Keratinocyte (primary cell): ENCODE measurements at regions not wholly inside any gene's neighbourhood (a gene's known extent, or its start where the extent isn't known, plus 50 kb on each side); places are given as distances from the start of the nearest gene placed in this dataset.

Experiments
- DNase-seq: peaks from one replicate; pipeline ENCODE4 v3.0.0-alpha.2; 2011; ENCODE audit warnings: low read depth, missing footprints, low spot score
- FAIRE-seq: peaks from 2 replicates; lab custom pipeline; 2011; peaks lifted over from hg19 to GRCh38; lab: Jason Lieb, UNC
- H2AFZ ChIP-seq: 2 replicates; pipeline ENCODE4 v1.6.0; 2012; ENCODE audit warnings: low read length, control low read depth, inconsistent platforms; ENCODE audit not compliant: control insufficient read depth
- H3K27ac ChIP-seq: 2 replicates; pipeline ENCODE4 v1.5.1; 2011; ENCODE audit warnings: low read length; ENCODE audit not compliant: control insufficient read depth, insufficient read depth
- H3K27me3 ChIP-seq: 3 replicates; pipeline ENCODE4 v1.6.0; 2011; ENCODE audit warnings: low read length; ENCODE audit not compliant: control insufficient read depth, insufficient read depth; ENCODE audit errors: extremely low read depth
- H3K36me3 ChIP-seq, 2 experiments: 2 replicates in 1 of 2; 3 replicates in 1 of 2; pipeline ENCODE4 v1.5.1; 2011; ENCODE audit warnings: low read length in 2 of 2, mild to moderate bottlenecking in 1 of 2; ENCODE audit not compliant: control insufficient read depth in 2 of 2, insufficient read depth in 2 of 2; ENCODE audit errors: extremely low read depth in 1 of 2
- H3K4me1 ChIP-seq: 3 replicates; pipeline ENCODE4 v1.5.1; 2011; ENCODE audit warnings: low read length; ENCODE audit not compliant: control insufficient read depth, insufficient read depth; ENCODE audit errors: extremely low read depth
- H3K4me2 ChIP-seq: 3 replicates; pipeline ENCODE4 v1.6.0; 2011; ENCODE audit warnings: low read depth, low read length; ENCODE audit not compliant: control insufficient read depth, insufficient read depth; ENCODE audit errors: extremely low read depth
- H3K4me3 ChIP-seq, 3 experiments: fragments of 200-600 bp in 1 of 3; sonication (generic) in 1 of 3; 2 replicates in 2 of 3; 3 replicates in 1 of 3; pipeline ENCODE4 v1.5.1; 2011 to 2016; ENCODE audit warnings: low read length in 3 of 3, mild to moderate bottlenecking in 3 of 3, control low read depth in 2 of 3, inconsistent platforms in 1 of 3, low read depth in 1 of 3, mixed read lengths in 1 of 3, mixed run types in 1 of 3, moderate library complexity in 1 of 3; ENCODE audit not compliant: control insufficient read depth in 2 of 3, insufficient read depth in 2 of 3; ENCODE audit errors: extremely low read depth in 1 of 3
- H3K79me2 ChIP-seq: 2 replicates; pipeline ENCODE4 v1.6.0; 2012; ENCODE audit warnings: low read length; ENCODE audit not compliant: control insufficient read depth, insufficient read depth
- H3K9ac ChIP-seq: 3 replicates; pipeline ENCODE4 v1.6.0; 2011; ENCODE audit warnings: low read length; ENCODE audit not compliant: control insufficient read depth, insufficient read depth; ENCODE audit errors: extremely low read depth
- H3K9me1 ChIP-seq: 3 replicates; pipeline ENCODE4 v1.6.0; 2011; ENCODE audit warnings: low read length; ENCODE audit not compliant: control insufficient read depth, insufficient read depth; ENCODE audit errors: extremely low read depth
- H3K9me3 ChIP-seq: 2 replicates; pipeline ENCODE4 v1.5.1; 2012; ENCODE audit warnings: low read depth, low read length; ENCODE audit not compliant: control insufficient read depth
- H4K20me1 ChIP-seq: 3 replicates; pipeline ENCODE4 v1.6.0; 2011; ENCODE audit warnings: low read length; ENCODE audit not compliant: control insufficient read depth, insufficient read depth; ENCODE audit errors: extremely low read depth
- EZH2 ChIP-seq: IDR thresholded peaks from one replicate; pipeline ENCODE4 v1.6.1; 2012; ENCODE audit warnings: inconsistent platforms, mild to moderate bottlenecking, low read length, moderate library complexity
- dilution Hi-C: fragments of 300-500 bp; cut with MboI; formaldehyde crosslinking; loops from one replicate; pipeline ENCODE4 v1.7.0; 2020; ENCODE audit warnings: low sequenced_read_pairs; ENCODE audit not compliant: extremely low pct_ligation_motif_present
- TF ChIP-seq, protein P1 (sequence below), 3 experiments: IDR thresholded peaks in 1 of 3; conservative IDR thresholded peaks in 1 of 3; optimal IDR thresholded peaks in 1 of 3; 2 replicates in 2 of 3; 3 replicates in 1 of 3; pipeline versions ENCODE3 to v1.5.1; 2011; ENCODE audit warnings: low read length in 3 of 3, mild to moderate bottlenecking in 3 of 3, moderate library complexity in 2 of 3, control low read depth in 1 of 3, inconsistent platforms in 1 of 3; ENCODE audit not compliant: insufficient read depth in 2 of 3; ENCODE audit errors: extremely low read depth in 1 of 3

DNA sequence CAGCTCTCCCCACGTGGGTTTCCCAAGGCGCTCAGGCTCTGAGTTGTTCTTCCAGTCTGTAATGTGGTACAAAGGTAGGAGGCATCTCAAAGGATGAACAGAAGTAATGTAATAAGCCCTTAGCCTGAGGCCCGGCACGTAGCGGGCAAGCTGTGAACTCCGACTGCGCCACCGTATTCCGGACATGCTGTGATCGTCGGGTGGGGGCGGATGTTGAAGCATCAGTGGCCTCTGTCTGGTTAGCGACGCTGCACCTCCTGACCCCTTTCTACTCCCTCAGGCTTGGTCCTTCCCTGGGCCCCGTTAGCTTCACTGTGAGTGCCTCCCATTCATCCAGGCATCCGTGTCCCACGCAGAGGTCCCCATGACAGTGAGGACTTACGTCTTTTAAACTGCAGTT, 151.7 kb downstream of the ERMARD start:
- no peaks in the 10 kb centered on the region for H3K4me1 ChIP-seq
- no peak overlapping the region for H3K9ac ChIP-seq
- peaks cover 3% of the 10 kb centered on the region for H3K9me3 ChIP-seq
- FAIRE-seq (no peak), DNase-seq (no peak)
- H3K27ac ChIP-seq, result no peak overlapping the region
- no peaks in the 10 kb centered on the region for H3K27me3 ChIP-seq
- no peak overlapping the region for H3K4me3 ChIP-seq
- H4K20me1 ChIP-seq, result no peaks in the 10 kb centered on the region
- no peak overlapping the region for H2AFZ ChIP-seq
- dilution Hi-C loops, result no loop called here
- TF ChIP-seq EZH2, result no peak
- TF ChIP-seq, protein P1, sequence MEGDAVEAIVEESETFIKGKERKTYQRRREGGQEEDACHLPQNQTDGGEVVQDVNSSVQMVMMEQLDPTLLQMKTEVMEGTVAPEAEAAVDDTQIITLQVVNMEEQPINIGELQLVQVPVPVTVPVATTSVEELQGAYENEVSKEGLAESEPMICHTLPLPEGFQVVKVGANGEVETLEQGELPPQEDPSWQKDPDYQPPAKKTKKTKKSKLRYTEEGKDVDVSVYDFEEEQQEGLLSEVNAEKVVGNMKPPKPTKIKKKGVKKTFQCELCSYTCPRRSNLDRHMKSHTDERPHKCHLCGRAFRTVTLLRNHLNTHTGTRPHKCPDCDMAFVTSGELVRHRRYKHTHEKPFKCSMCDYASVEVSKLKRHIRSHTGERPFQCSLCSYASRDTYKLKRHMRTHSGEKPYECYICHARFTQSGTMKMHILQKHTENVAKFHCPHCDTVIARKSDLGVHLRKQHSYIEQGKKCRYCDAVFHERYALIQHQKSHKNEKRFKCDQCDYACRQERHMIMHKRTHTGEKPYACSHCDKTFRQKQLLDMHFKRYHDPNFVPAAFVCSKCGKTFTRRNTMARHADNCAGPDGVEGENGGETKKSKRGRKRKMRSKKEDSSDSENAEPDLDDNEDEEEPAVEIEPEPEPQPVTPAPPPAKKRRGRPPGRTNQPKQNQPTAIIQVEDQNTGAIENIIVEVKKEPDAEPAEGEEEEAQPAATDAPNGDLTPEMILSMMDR (optimal IDR thresholded peaks at IDR 0.05 in 1 of 3, IDR thresholded peaks at IDR 0.05 in 1 of 3, conservative IDR thresholded peaks at IDR 0.05 in 1 of 3; ENCODE audit: extremely low read depth in 1 of 3, insufficient read depth in 2 of 3, low read length in 3 of 3), result no peak
- no peak overlapping the region for H3K4me2 ChIP-seq
- no peaks in the 10 kb centered on the region for H3K79me2 ChIP-seq
- no peaks in the 10 kb centered on the region for H3K9me1 ChIP-seq
- H3K36me3 ChIP-seq, result no peaks in the 10 kb centered on the region

DNA sequence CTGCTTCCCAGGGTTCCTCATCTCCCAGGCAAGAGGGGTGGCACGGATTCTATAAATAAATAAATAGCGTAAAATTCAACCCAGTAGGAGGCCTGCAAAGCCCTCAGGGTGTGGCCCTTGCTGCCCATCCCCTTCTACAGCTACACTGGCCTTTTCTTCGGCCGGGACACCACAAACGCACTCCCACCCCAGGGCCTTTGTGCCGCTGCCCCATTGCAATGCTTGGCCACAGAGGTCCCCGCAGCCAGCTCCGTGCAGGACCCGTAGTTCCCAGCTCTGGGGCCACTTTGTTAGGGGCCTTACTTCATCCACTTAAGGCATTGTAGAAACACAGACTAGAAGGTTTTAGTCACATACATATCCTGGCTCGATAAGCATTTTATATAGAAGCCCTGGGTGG, 151.2 kb downstream of the ERMARD start:
- DNase-seq (no peak), FAIRE-seq (no peak)
- Histone ChIP-seq H4K20me1 (no peaks in the 10 kb centered on the region), H3K4me2 (no peak overlapping the region), H3K4me1 (no peaks in the 10 kb centered on the region), H3K9ac (no peak overlapping the region), H3K4me3 (no peak overlapping the region), H3K36me3 (no peaks in the 10 kb centered on the region), H3K27ac (no peak overlapping the region), H3K27me3 (no peaks in the 10 kb centered on the region), H3K9me1 (no peaks in the 10 kb centered on the region), H3K9me3 (peaks cover 3% of the 10 kb centered on the region), H3K79me2 (no peaks in the 10 kb centered on the region), H2AFZ (no peak overlapping the region)
- TF ChIP-seq, protein P1 (optimal IDR thresholded peaks at IDR 0.05 in 1 of 3, IDR thresholded peaks at IDR 0.05 in 1 of 3, conservative IDR thresholded peaks at IDR 0.05 in 1 of 3; ENCODE audit: extremely low read depth in 1 of 3, insufficient read depth in 2 of 3, low read length in 3 of 3), result no peak
- TF ChIP-seq EZH2, result no peak
- dilution Hi-C loops, result no loop called here
